Upper lobe of right lung (tissue), 1 donor: ENCODE measurements at regions not wholly inside any gene's neighbourhood (a gene's known extent, or its start where the extent isn't known, plus 50 kb on each side); places are given as distances from the start of the nearest gene placed in this dataset.

ENCODE experiments used
- ATAC-seq: fragments of 200-7000 bp; cut with Tn5 transposase; one replicate; pipeline ENCODE4 v1.9.1; 2020; ENCODE audit warnings: mild to moderate bottlenecking, moderate library complexity
- DNase-seq: peaks from one replicate; pipeline ENCODE4 v3.0.0-alpha.2; 2020
- H3K27ac ChIP-seq: fragments of 200-600 bp; one replicate; pipeline ENCODE4 v1.8.0; 2022
- H3K27me3 ChIP-seq: fragments of 200-600 bp; one replicate; pipeline ENCODE4 v1.8.0; 2022; ENCODE audit warnings: mild to moderate bottlenecking
- H3K36me3 ChIP-seq: fragments of 200-600 bp; one replicate; pipeline ENCODE4 v1.8.0; 2022
- H3K4me1 ChIP-seq: fragments of 200-600 bp; one replicate; pipeline ENCODE4 v1.8.0; 2022
- H3K4me3 ChIP-seq: fragments of 200-600 bp; one replicate; pipeline ENCODE4 v1.8.0; 2022; ENCODE audit warnings: mild to moderate bottlenecking
- H3K9me3 ChIP-seq: fragments of 200-600 bp; one replicate; pipeline ENCODE4 v1.8.0; 2022
- intact Hi-C: fragments of 100-400 bp; cut with DNase I; formaldehyde crosslinking; loops from one replicate; pipeline ENCODE4 v1.11.0; 2022
- TF ChIP-seq, protein P1 (sequence below): fragments of 200-600 bp; IDR thresholded peaks from one replicate; pipeline ENCODE4 v1.8.0; 2022; ENCODE audit warnings: antibody characterized with exemption
- donor health status: DM: no; HTN: yes; CAD: no; lungs with severe emphysema.

DNA sequence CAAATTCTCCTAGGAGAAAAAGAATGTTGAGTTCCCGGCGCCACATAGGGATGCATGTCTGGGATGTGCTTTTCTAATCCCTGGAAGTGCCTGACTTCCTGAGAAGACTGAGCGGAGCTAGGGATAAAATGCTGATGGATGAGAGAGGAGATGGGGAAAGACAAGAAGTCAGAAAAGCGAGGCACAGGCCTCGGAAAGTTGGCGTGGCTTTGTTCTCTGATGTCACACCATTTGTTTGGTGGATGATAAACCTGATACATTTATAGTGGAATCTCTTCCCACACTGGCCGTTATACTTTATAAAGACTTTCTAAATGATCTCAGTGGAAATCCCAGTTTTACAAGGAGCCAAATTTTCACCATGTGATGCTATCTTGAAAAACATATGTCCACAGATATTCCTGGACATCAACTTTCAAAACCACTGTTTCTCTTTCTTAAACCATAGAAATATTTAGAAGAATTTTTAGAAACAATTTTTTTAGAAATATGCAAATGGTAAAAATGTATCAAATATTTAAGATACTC is 188.8 kb upstream of the SVIL start:
- DNase-seq (no peak), ATAC-seq (no peak)
- Histone ChIP-seq H3K27me3 (no peaks in the 10 kb centered on the region), H3K4me1 (no peaks in the 10 kb centered on the region), H3K4me3 (no peak overlapping the region), H3K27ac (no peak overlapping the region), H3K9me3 (no peaks in the 10 kb centered on the region), H3K36me3 (no peaks in the 10 kb centered on the region)
- intact Hi-C loops = no loop called here
- TF ChIP-seq, protein P1, sequence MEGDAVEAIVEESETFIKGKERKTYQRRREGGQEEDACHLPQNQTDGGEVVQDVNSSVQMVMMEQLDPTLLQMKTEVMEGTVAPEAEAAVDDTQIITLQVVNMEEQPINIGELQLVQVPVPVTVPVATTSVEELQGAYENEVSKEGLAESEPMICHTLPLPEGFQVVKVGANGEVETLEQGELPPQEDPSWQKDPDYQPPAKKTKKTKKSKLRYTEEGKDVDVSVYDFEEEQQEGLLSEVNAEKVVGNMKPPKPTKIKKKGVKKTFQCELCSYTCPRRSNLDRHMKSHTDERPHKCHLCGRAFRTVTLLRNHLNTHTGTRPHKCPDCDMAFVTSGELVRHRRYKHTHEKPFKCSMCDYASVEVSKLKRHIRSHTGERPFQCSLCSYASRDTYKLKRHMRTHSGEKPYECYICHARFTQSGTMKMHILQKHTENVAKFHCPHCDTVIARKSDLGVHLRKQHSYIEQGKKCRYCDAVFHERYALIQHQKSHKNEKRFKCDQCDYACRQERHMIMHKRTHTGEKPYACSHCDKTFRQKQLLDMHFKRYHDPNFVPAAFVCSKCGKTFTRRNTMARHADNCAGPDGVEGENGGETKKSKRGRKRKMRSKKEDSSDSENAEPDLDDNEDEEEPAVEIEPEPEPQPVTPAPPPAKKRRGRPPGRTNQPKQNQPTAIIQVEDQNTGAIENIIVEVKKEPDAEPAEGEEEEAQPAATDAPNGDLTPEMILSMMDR = no peak

DNA sequence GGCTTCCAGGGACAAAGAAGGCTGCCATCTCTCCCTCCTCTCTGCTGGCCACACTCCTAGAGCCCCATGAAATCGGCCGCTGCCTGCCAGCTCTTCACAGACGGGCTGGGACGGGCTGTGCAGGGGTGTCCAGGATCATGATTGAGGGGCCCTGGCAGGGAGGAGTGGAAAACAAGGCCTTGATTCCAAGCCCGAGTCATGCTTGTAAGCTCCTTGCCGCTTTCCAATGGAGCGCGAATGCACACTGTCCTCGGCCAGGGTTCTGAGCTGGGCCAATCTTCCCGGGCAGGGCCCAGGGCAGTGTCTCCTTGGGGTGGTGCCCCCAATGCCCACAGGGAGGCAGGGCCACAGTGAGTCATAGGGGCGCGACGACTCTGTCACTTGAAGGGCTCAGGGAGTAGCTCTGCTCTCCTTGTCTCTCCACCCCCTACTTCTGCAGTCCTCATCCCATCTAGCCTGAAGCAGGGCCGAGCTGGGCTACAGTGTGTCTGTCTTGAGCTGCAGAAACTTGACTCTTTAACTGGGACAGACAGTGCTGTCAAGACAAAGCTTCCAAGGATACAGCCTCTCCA is 186.2 kb upstream of the SVIL start:
- no peak for DNase-seq
- Histone ChIP-seq H3K27me3 (no peaks in the 10 kb centered on the region), H3K4me1 (no peaks in the 10 kb centered on the region), H3K9me3 (no peaks in the 10 kb centered on the region), H3K36me3 (no peaks in the 10 kb centered on the region), H3K4me3 (no peak overlapping the region), H3K27ac (no peak overlapping the region)
- TF ChIP-seq, protein P1 = no peak
- ATAC-seq = peak; percentile 32
- intact Hi-C loops = no loop called here

DNA sequence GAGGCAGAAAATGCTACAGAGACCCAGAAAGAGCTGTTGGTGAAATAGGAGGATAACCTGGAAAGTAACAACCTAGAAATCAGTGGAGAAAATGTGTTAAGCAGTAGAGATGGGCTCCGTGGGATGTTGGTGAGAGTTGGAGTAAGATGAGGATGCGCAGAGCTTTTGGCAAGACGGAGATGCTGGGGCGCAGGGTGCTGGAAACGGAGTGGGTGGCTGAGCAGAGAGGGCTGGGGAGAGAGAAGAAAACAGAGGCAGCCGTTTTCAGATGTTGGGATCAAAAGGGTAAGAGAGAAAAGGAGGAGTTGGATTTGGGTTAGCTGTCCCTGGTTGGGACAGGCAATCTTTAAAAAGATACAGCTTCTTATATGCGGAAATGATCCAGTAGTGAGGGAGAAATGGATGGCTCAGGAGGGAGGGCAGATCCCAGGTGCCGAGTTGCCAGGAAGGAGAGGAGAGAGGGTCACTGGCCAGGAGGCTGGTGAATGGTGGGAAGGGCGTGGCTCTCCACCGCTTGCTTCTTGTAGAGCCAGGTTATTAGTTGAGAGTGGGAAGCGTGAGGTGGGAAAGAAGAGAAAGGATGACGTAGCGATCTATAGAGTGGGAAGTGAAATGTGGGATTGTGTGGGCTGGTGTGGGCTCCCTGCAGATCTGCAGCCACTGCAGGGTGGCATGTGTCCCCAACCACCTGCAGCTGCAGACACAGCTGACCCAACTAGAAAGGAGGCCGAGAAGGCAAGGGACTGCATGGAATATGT is 182.2 kb upstream of the SVIL start:
- ATAC-seq (no peak), DNase-seq (no peak)
- H3K27ac ChIP-seq = no peak overlapping the region
- no peaks in the 10 kb centered on the region for H3K36me3 ChIP-seq
- TF ChIP-seq, protein P1 = no peak
- H3K9me3 ChIP-seq = no peaks in the 10 kb centered on the region
- no peak overlapping the region for H3K4me3 ChIP-seq
- no peaks in the 10 kb centered on the region for H3K27me3 ChIP-seq
- intact Hi-C loops = no loop called here
- peaks cover 1% of the 10 kb centered on the region for H3K4me1 ChIP-seq

GRCh38 chr10:29815572-29815971 is 180.8 kb upstream of the SVIL start:
- Histone ChIP-seq H3K4me1 (peaks cover 8% of the 10 kb centered on the region), H3K4me3 (no peak overlapping the region), H3K27ac (no peak overlapping the region), H3K27me3 (no peaks in the 10 kb centered on the region), H3K36me3 (no peaks in the 10 kb centered on the region), H3K9me3 (no peaks in the 10 kb centered on the region)
- DNase-seq = no peak
- TF ChIP-seq, protein P1 = no peak
- no peak for ATAC-seq
- intact Hi-C loops = no loop called here

- DNase-seq (no peak), ATAC-seq (peak; percentile 47)
- Histone ChIP-seq H3K27ac (no peak overlapping the region), H3K4me1 (peaks cover 8% of the 10 kb centered on the region), H3K9me3 (no peaks in the 10 kb centered on the region), H3K4me3 (no peak overlapping the region), H3K36me3 (no peaks in the 10 kb centered on the region), H3K27me3 (no peaks in the 10 kb centered on the region)
- TF ChIP-seq, protein P1 = no peak
- intact Hi-C loops = no loop called here
Observed at GRCh38 chr10:29811751-29812427, 177.1 kb upstream of the SVIL start.
